D341Med (cell line): ENCODE measurements at regions not wholly inside any gene's neighbourhood (a gene's known extent, or its start where the extent isn't known, plus 50 kb on each side); places are given as distances from the start of the nearest gene placed in this dataset.

ENCODE experiments used
- DNase-seq: peaks from one replicate; pipeline ENCODE4 v3.0.0; 2012; ENCODE audit warnings: low spot score

- DNase-seq, result no peak
These were observed 126.9 kb downstream of the SETD4 start for GRCh38 chr21:35933466-35933865.

GRCh38 chr21:35932232-35932911, 128.0 kb downstream of the SETD4 start:
- DNase-seq, result no peak

GRCh38 chr21:35929901-35930300, 130.4 kb downstream of the SETD4 start:
- no peak for DNase-seq

- no peak for DNase-seq
These were observed 133.1 kb downstream of the SETD4 start for GRCh38 chr21:35927262-35927661.

GRCh38 chr21:35926003-35926740, 134.2 kb downstream of the SETD4 start:
- no peak for DNase-seq

- no peak for DNase-seq
These were observed 134.8 kb downstream of the SETD4 start for GRCh38 chr21:35925497-35925896.

DNA sequence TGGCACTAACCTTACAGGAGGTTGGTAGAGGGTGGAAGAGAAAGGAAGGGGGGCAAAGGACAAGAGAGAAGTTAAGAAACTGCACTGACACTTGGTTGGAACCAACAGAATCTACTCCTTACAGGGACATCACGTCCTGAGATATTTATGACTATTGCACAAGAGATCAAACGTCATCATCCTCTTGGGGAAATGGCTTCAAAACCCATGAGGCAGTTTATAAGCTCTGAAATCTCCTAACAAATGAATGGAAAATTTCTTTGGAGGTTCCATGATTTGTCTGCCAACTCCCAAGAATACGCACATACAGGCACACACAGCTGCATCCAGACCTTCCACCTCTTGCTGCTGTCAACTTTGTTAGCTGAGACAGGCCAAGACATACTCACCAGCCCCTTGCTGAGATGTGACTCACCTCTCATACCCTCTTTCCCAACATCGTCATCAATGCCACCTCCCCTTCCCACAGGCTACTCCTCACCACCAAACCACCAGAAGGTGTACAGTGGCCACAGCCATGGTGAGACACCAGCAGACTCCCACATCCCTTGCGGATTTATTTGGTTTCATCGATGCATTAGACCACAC, 135.5 kb downstream of the SETD4 start:
- DNase-seq, result no peak

- DNase-seq, result no peak
These were observed 136.4 kb downstream of the SETD4 start for GRCh38 chr21:35923971-35924370.

DNA sequence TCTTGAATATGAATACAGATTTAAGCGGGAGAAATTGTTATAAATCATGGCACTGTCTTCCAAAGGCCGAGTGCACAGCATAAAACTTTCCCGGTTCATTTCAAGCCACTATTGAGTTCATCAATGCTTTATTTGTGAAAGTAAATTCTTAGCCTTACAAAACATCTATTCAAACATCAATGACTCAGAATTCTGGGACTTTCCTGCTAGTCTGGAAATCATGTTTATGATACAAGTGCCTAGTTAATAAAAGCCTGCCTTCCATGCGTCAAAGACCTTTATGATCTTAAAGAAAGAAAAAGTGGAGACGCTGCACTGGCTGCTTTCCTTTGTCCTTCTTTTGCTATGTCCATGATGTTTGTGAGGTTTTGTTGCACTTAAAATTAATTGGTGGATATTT, 137.7 kb downstream of the SETD4 start:
- no peak for DNase-seq

DNA sequence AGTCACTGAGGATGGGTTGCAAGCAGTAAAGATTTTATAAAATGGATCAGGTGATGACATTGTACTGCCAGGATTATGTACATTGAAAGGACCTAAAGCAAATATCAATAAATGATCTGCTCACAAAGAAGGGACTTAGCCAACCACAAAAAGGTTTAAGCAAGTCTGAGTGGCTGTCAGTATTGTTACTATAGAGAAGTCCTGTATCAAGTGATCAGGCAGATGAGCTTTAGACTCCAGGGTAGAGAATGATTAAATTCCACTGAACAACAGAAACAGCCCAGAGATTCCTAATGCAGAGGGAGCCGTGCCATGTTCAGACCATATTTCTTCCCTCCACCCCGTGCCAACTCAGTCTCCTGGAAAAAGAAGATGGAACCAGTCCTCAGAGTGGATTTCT, 138.9 kb downstream of the SETD4 start:
- no peak for DNase-seq

DNA sequence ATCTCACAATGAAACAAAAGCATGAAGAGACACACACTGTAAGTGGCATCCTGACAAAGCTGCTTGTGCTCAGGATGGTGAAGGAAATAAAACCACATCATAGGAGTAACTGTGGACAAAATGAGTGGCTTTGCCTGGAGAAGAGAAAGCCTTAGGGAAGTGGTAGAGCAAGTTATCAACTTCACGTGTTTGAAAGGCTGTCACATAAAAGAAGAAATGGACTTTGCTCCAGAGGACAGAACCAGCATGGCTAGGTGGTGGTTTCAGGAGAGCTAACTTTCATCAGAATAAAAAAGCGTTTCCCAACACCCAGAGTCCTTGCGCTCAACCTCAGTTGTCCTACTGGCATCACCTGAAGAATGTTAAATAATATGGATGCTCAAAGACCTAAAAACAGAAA, 139.9 kb downstream of the SETD4 start:
- no peak for DNase-seq

- no peak for DNase-seq
These were observed 145.3 kb downstream of the SETD4 start for GRCh38 chr21:35915030-35915429.

DNA sequence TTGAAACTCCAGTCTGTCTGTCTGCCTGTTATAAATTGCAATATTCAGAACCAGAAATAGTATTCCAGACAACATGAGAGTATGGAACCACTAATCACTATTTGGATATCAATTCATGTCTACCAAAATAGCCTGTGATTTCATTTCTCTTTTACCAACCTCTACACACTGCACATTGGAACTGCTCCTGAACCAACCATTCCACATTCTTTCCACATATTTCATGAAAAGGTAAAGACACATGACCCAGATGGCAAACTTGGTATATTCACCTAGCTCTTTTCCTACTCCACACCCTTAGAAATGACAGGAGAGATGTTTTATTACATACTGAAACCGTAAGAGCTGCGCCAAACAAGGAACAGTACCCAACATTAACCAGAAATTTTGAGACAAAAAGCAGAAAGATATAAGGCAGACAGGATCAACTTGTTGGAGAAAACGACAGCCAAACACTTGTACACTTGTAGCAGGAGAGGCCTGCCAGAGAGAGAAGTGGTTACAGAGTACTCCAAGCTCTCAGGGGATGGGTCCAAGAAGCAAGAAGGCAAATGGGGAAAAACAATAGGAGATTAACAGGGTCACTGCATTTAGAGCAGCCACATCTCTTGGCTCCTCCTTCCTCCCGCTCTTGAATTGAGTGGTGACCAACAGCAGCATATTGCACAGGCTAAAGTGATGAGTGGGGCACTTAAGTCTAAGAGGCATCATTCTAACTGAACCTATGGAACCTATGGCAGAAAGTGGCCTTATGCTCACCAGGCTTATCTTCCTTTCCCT, 148.7 kb downstream of the SETD4 start:
- DNase-seq, result no peak

DNA sequence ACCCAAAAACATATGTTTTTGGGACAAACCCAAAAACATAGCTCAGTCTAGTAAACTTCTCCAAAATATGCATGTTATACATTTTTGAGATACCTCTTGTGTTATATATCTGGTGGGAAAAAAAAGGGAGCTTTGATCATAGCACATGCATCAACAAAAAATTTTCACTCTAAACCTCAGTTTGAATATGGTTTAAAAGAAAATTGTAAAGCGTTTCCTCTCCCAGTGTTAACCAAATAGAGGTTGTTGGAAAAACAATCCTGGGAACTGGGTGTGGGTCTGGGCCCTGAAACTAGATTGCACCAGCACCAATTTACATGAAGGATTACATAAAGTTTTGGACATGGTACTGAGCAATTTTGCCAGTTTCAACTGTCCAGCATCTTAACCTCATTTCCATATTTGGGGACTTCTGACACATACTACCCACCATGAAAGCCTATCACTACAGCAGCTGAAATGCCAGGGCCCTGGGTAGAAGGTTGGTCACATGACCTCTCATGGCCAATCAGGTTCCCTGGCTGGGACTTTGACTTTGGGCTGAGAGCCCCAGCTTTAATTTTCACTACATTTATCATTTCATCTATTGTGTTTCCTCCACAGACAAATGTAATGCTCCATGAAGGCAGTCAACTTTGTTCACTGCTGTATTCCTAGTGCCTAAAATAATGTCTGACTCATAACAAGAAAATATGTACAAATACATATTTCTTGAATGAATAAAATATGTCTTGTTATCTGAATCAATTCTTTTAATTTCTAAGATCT, 150.7 kb downstream of the SETD4 start:
- DNase-seq, result no peak

DNA sequence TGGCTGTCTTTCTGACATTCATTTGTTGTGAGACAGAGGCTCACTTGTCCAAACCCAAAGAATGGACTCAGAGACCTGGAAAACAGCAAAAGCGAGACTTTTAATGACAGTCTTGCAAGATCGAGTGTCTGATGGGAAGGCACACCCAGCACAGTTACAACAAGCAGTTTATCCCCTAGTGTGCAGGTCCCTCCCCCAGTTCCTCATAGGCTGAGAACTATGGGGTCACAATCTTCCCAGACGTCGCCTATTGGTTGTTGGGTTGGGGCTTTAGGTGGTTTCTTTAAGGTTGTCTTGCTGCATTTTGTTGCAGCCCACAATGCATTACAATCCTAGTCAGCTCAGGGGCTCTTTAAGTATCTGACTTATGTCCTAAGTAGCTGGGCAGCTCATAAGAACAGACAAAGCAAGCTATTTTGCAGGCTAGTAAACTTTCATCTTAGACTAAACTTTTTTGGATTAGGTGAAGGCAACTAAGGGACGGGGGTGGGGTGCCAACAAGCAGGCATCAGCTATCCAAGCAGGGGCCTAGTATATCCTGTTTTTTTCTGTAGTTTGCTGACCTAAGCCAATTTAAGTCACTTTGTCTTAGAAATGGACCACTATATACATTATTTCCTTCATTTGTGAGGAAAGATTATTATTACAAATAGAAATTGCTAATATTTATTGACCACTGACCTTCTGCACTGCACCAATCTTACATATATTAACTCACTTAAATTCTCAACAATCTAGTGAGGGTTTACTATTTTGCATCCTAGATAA, 151.8 kb downstream of the SETD4 start:
- no peak for DNase-seq

- DNase-seq, result no peak
These were observed 153.7 kb downstream of the SETD4 start for GRCh38 chr21:35906586-35906985.

GRCh38 chr21:35905963-35906345, 154.4 kb downstream of the SETD4 start:
- DNase-seq, result no peak

GRCh38 chr21:35905096-35905962, 155.0 kb downstream of the SETD4 start:
- no peak for DNase-seq

DNA sequence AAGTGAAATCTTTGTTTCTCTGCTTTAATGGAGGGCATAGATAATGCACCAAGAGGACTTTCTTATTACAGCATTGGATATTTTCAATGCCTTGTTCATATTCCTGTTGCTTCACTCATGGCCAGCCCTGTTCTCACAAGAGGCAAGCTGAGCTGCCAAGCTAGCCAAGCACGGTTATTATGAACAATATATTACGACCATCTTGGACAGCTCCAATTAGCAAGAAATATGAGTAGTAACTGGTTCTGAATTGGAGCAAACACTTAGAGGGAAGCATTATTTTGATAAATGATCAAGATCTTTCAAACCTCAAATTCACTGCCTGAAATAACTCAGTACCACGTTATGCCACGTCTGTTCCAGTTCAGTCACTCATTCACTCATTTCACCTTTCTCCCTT, 159.8 kb downstream of the SETD4 start:
- DNase-seq, result no peak

DNA sequence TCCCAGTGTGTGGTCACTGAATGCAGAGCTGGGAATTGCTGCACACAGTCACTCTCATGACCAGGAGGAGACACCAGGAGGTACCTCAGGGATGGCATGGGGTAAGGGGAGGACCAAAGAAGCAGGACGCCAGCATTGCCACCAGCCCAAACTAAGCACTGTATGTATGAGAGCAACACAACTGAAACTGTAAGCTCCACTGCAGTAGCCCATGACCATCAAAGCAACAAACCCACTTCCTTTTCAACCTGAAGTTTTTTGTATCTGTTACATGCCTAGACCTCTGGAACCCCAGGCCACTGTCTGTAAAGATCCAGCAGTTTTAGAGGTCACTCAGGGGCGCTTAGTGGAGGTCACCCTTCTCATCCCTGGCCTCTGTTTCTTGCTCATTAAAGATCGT, 164.3 kb downstream of the SETD4 start:
- DNase-seq, result no peak
